ENCODE measurements at regions not wholly inside any gene's neighbourhood (a gene's known extent, or its start where the extent isn't known, plus 50 kb on each side); places are given as distances from the start of the nearest gene placed in this dataset.

DNA sequence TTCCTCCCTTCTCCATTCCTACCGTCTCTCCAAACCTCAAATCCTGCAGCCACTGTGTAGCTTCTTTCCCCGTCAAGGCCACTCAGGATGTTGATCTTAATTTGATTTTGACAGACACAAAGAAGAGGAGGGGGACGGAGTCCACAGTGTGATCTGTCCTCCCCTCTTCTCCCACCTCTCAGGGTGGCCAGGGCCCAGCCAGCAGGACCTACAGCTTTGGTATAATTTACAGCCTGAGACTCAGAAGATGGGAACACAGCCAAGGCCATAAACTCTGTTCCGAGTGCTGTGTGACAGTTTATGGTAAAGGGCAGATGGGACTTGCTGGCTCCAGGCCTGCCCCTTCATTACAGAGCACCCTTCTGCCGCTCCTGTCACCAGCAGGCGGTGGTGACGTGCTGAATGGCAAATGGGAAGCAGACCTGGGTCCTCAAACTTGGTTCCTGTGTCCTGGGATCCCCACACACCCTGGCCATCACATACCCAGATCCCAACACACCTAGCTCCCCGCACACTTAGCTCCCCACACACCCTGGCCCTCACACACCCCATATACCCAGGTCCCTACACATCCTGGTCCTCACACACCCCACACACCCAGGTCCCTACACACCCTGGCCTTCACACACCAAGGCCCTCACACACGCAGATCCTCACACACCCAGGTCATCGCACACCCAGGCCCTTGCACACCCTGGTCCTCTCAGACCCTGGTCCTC is 71.6 kb downstream of the CD2 start:
- no peak overlapping the region for H3K4me3 ChIP-seq
- DNase-seq = no peak
- no peaks in the 10 kb centered on the region for H3K9me3 ChIP-seq
- peak overlapping the region; percentile 61 to 79 for H3K27ac ChIP-seq
- no peaks in the 10 kb centered on the region for H3K4me1 ChIP-seq
- no peaks in the 10 kb centered on the region for H3K36me3 ChIP-seq
- TF ChIP-seq, protein P1, sequence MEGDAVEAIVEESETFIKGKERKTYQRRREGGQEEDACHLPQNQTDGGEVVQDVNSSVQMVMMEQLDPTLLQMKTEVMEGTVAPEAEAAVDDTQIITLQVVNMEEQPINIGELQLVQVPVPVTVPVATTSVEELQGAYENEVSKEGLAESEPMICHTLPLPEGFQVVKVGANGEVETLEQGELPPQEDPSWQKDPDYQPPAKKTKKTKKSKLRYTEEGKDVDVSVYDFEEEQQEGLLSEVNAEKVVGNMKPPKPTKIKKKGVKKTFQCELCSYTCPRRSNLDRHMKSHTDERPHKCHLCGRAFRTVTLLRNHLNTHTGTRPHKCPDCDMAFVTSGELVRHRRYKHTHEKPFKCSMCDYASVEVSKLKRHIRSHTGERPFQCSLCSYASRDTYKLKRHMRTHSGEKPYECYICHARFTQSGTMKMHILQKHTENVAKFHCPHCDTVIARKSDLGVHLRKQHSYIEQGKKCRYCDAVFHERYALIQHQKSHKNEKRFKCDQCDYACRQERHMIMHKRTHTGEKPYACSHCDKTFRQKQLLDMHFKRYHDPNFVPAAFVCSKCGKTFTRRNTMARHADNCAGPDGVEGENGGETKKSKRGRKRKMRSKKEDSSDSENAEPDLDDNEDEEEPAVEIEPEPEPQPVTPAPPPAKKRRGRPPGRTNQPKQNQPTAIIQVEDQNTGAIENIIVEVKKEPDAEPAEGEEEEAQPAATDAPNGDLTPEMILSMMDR (IDR thresholded peaks at IDR 0.05) = no peak
- no peak for TF ChIP-seq POLR2A (IDR thresholded peaks at IDR 0.05)
- no peaks in the 10 kb centered on the region for H3K27me3 ChIP-seq
- intact Hi-C loops (cut with DNase I; ENCODE audit: low total_unique reads) = no loop called here

DNA sequence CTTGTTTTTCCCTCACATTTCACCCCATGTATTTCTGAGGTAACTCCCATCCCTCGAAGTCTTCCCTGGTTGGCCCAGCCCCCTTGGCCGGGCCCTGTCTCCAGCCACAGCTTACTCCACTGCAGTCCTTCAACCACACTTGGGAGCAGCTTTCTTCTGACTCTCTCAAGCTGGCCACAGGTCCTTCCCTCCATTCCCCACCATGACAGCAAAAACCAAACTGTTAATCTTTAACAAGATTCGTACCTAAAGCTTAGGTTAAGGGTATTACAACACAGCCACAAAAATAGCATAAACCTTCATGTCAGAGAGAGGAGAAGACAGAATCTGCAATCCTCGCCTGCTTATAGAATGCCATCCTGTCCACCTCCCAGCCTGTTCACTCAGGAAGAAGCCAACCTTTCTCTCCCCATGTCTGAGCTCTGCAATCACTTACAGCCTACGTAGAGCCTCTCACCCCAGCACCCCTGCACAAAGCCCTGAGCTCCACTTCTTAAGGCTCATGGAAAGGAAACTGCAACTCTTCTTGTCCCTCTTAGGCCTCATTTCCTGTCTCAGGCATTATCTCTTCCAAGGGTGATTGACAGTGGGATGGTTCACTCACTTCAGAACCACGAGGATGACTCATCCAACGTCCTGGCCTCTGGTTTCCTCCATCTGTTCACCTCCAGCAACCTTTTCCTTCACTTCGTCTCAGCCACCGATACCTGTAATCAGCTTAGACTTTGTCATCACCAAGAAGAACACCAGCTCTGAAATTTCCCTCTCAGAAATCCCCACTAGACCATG is 72.8 kb downstream of the CD2 start:
- H3K27ac ChIP-seq = no peak overlapping the region
- no peaks in the 10 kb centered on the region for H3K27me3 ChIP-seq
- H3K36me3 ChIP-seq = no peaks in the 10 kb centered on the region
- intact Hi-C loops (cut with DNase I; ENCODE audit: low total_unique reads) = no loop called here
- no peaks in the 10 kb centered on the region for H3K4me1 ChIP-seq
- no peak overlapping the region for H3K4me3 ChIP-seq
- H3K9me3 ChIP-seq = no peaks in the 10 kb centered on the region
- no peak for DNase-seq
- TF ChIP-seq POLR2A (IDR thresholded peaks at IDR 0.05) = no peak
- TF ChIP-seq, protein P1 (IDR thresholded peaks at IDR 0.05) = no peak

DNA sequence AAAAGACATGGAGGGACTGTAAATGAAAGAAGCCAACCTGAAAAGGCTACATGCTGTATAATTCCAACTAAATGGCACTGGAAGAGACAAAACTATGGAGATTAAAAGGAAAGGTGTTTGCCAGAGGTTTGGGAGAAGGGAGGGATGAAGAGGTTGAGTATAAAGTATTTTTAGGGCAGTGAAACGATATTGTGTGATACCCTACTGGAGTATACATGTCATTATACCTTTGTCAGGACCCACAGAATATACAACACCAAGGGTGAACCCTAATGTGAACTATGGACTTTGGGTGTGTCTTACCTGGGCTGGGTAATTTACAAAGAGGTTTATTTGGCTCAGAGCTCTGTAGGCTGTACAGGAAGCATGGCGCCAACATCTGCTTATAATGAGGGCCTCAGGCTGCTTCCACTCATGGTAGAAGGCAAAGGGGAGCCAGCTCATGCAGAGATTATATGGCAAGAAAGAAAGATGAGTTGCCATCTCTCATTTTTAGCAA is 73.4 kb downstream of the CD2 start:
- Histone ChIP-seq H3K9me3 (no peaks in the 10 kb centered on the region), H3K4me3 (no peak overlapping the region), H3K36me3 (no peaks in the 10 kb centered on the region), H3K27ac (no peak overlapping the region), H3K27me3 (no peaks in the 10 kb centered on the region), H3K4me1 (no peaks in the 10 kb centered on the region)
- DNase-seq = no peak
- intact Hi-C loops (cut with DNase I; ENCODE audit: low total_unique reads) = no loop called here
- TF ChIP-seq POLR2A (IDR thresholded peaks at IDR 0.05) = no peak
- TF ChIP-seq, protein P1 (IDR thresholded peaks at IDR 0.05) = no peak

DNA sequence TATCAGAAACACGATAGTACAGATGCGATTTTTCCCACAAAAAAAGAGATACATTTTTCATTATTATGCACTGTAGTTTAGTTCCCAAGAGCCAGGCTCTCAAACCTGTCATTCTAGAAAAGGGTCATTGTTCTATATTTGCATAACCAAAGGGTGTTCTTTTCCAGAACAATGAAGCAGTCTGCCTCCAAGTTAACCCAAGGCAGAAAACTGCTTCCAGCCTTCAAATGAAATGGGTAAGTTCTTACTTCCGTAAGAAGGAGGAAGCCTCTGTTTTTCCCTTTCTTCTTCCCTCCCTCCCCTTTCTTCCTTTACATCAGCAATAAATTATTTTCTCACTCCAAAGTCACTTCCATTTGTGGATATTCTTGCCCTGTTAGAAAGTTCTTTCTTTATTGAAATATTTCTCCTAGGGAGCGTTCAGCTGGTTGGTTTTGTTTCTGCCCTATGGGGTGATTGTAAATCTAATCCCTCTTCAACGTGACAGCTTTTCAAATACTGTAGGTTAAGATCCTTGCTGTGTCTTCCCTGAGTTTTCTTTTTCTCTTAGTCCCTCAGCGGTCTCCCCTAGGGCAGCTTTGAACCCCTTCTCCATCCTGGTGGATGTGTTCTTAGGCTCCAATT is 77.3 kb upstream of the PTGFRN start:
- no peak for DNase-seq
- intact Hi-C loops (cut with DNase I; ENCODE audit: low total_unique reads) = no loop called here
- H3K27ac ChIP-seq = peak overlapping the region in 1 of 2 donors; percentile 64
- H3K4me1 ChIP-seq = no peaks in the 10 kb centered on the region
- no peaks in the 10 kb centered on the region for H3K27me3 ChIP-seq
- no peaks in the 10 kb centered on the region for H3K36me3 ChIP-seq
- TF ChIP-seq, protein P1 (IDR thresholded peaks at IDR 0.05) = no peak
- no peak for TF ChIP-seq POLR2A (IDR thresholded peaks at IDR 0.05)
- H3K9me3 ChIP-seq = no peaks in the 10 kb centered on the region
- no peak overlapping the region for H3K4me3 ChIP-seq
